HEK293T (cell line): ENCODE measurements at regions not wholly inside any gene's neighbourhood (a gene's known extent, or its start where the extent isn't known, plus 50 kb on each side); places are given as distances from the start of the nearest gene placed in this dataset.

Experiments used
- ARNT ChIP-seq: fragments of 450-650 bp; IDR thresholded peaks from 2 replicates; pipeline ENCODE4 v1.6.1; 2017; ENCODE audit warnings: mild to moderate bottlenecking
- FOXA1 ChIP-seq: fragments of 450-650 bp; IDR thresholded peaks from 2 replicates; pipeline ENCODE4 v1.6.1; 2016; ENCODE audit warnings: mild to moderate bottlenecking
- FOXK2 ChIP-seq: fragments of 450-650 bp; IDR thresholded peaks from 2 replicates; pipeline ENCODE4 v1.6.1; 2016; ENCODE audit warnings: mild to moderate bottlenecking
- L3MBTL2 ChIP-seq: fragments of 450-650 bp; conservative IDR thresholded peaks from 2 replicates; pipeline ENCODE4 v1.6.1; 2016; ENCODE audit warnings: mild to moderate bottlenecking
- SP1 ChIP-seq: fragments of 450-650 bp; IDR thresholded peaks from 2 replicates; pipeline ENCODE4 v1.6.1; 2017
- SUZ12 ChIP-seq: fragments of 450-650 bp; IDR thresholded peaks from 2 replicates; pipeline ENCODE4 v1.6.1; 2016; ENCODE audit warnings: mild to moderate bottlenecking
- ZNF384 ChIP-seq: fragments of 450-650 bp; IDR thresholded peaks from 2 replicates; pipeline ENCODE4 v1.6.1; 2016

GRCh38 chr6:167688123-167688522 lies 138.6 kb upstream of the AFDN start:
- no peak for TF ChIP-seq L3MBTL2
- no peak for TF ChIP-seq SP1
- TF ChIP-seq ARNT, result no peak
- no peak for TF ChIP-seq SUZ12
- no peak for TF ChIP-seq FOXK2
- TF ChIP-seq ZNF384, result no peak
- TF ChIP-seq FOXA1, result no peak
